Panc1 (cell line): ENCODE measurements at regions not wholly inside any gene's neighbourhood (a gene's known extent, or its start where the extent isn't known, plus 50 kb on each side); places are given as distances from the start of the nearest gene placed in this dataset.

ENCODE experiments used
- ATAC-seq: fragments of 200-7000 bp; cut with Tn5 transposase; 2 replicates; pipeline ENCODE4 v1.9.1; 2020; ENCODE audit warnings: mild to moderate bottlenecking, moderate library complexity
- BruUV-seq: library from RNA; stranded (reverse); fragments of 400-500 nt; replicated peaks from 2 replicates; lab custom pipeline; 2021; lab: Mats Ljungman, UMichigan
- CTCF ChIA-PET: fragments of 300-600 bp; sonication (Branson Sonifier 250); formaldehyde crosslinking; loops from one replicate; lab custom pipeline; 2022; ENCODE audit warnings: antibody characterized with exemption; lab: Charles Lee
- POLR2A ChIA-PET: fragments of 300-600 bp; sonication (Branson Sonifier 250); formaldehyde crosslinking; loops from one replicate; lab custom pipeline; 2022; ENCODE audit warnings: antibody characterized with exemption; lab: Charles Lee
- DNase-seq: peaks from one replicate; pipeline ENCODE4 v3.0.0-alpha.2; 2010; ENCODE audit warnings: low read depth, low spot score
- H3K27ac ChIP-seq: 2 replicates; pipeline ENCODE4 v1.5.1; 2011; ENCODE audit warnings: mild to moderate bottlenecking, low read length, inconsistent platforms
- H3K27me3 ChIP-seq: fragments of 200-500 bp; sonication (Bioruptor generic); 2 replicates; pipeline ENCODE4 v1.6.0; 2014; ENCODE audit warnings: low read length, inconsistent platforms; ENCODE audit not compliant: control insufficient read depth, insufficient read depth
- H3K36me3 ChIP-seq: fragments of 200-500 bp; sonication (Bioruptor generic); 2 replicates; pipeline ENCODE4 v1.5.1; 2014; ENCODE audit warnings: inconsistent platforms, mild to moderate bottlenecking, low read length, moderate library complexity; ENCODE audit not compliant: control insufficient read depth, insufficient read depth
- H3K4me1 ChIP-seq: 2 replicates; pipeline ENCODE4 v1.5.1; 2011; ENCODE audit warnings: inconsistent platforms, mild to moderate bottlenecking, low read length, moderate library complexity; ENCODE audit not compliant: control insufficient read depth, insufficient read depth
- H3K4me3 ChIP-seq, 2 experiments: 2 replicates each; pipeline ENCODE4 v1.5.1; 2011 to 2012; ENCODE audit warnings: low read depth in 2 of 2, low read length in 2 of 2, mild to moderate bottlenecking in 2 of 2, inconsistent platforms in 1 of 2, moderate library complexity in 1 of 2
- H3K9me3 ChIP-seq: fragments of 200-500 bp; sonication (Bioruptor generic); 2 replicates; pipeline ENCODE4 v1.5.1; 2014; ENCODE audit warnings: low read depth, mild to moderate bottlenecking, inconsistent platforms, low read length, moderate library complexity; ENCODE audit not compliant: control insufficient read depth, insufficient read depth
- CTCF ChIP-seq: fragments of 450-650 bp; IDR thresholded peaks from 2 replicates; pipeline ENCODE4 v1.5.1; 2017; ENCODE audit warnings: mild to moderate bottlenecking
- POLR2AphosphoS5 ChIP-seq: IDR thresholded peaks from 2 replicates; pipeline ENCODE4 v1.6.1; 2012; ENCODE audit warnings: mild to moderate bottlenecking, low read depth, low read length, moderate library complexity
- REST ChIP-seq, 2 experiments: IDR thresholded peaks; 2 replicates each; pipeline ENCODE4 v1.6.1; 2011 to 2012; ENCODE audit warnings: low read depth in 2 of 2, control low read depth in 1 of 2, low read length in 1 of 2, mild to moderate bottlenecking in 1 of 2, moderate library complexity in 1 of 2; ENCODE audit not compliant: insufficient read depth in 1 of 2
- SIN3A ChIP-seq: IDR thresholded peaks from 2 replicates; pipeline ENCODE4 v1.6.1; 2012; ENCODE audit warnings: low read depth, mild to moderate bottlenecking, low read length, moderate library complexity, borderline replicate concordance; ENCODE audit not compliant: insufficient read depth
- TCF7L2 ChIP-seq: IDR thresholded peaks from 2 replicates; pipeline ENCODE4 v1.6.1; 2011; ENCODE audit warnings: mild to moderate bottlenecking, low read depth, low read length, inconsistent platforms
- in situ Hi-C: cut with HindIII; loops from 2 replicates; pipeline ENCODE4 v1.10.0; 2016; ENCODE audit warnings: low sequenced_read_pairs, low pct_unique_long_range_greater_than_20kb
- intact Hi-C: fragments of 100-400 bp; cut with micrococcal nuclease; formaldehyde crosslinking; loops from one replicate; pipeline ENCODE4 v1.10.0; 2022; ENCODE audit not compliant: unreplicated experiment

DNA sequence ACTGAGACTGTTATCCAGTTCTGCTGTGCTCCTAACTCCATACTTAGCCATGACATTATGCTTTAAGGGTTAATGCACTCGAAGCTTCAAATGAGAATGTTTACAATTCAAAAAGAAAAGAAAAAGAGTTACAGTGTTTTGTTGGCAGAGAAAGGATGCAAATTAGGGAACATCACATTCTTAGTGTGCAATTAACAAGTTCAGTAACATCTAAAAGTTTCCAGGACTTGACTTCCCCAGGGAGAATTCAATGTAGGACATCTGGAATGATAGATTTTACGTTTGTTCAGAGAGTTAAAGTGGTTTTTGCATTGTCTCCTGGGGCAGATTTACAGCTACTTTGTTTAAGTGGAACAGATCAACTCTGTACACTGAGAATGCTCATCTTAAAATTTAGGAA is 525.2 kb downstream of the LIG4 start:
- intact Hi-C loops, result no loop called here
- TF ChIP-seq CTCF (no peak), TCF7L2 (no peak), POLR2AphosphoS5 (no peak), SIN3A (no peak)
- ChIA-PET CTCF (no interaction called here), POLR2A (no interaction called here)
- Histone ChIP-seq H3K36me3 (no peaks in the 10 kb centered on the region), H3K4me3 (no peak overlapping the region), H3K9me3 (no peaks in the 10 kb centered on the region), H3K27me3 (no peaks in the 10 kb centered on the region), H3K27ac (no peak overlapping the region), H3K4me1 (no peaks in the 10 kb centered on the region)
- in situ Hi-C loops, result no loop called here
- DNase-seq (no peak), ATAC-seq (no peak)
- no TSS peak for BruUV-seq

DNA sequence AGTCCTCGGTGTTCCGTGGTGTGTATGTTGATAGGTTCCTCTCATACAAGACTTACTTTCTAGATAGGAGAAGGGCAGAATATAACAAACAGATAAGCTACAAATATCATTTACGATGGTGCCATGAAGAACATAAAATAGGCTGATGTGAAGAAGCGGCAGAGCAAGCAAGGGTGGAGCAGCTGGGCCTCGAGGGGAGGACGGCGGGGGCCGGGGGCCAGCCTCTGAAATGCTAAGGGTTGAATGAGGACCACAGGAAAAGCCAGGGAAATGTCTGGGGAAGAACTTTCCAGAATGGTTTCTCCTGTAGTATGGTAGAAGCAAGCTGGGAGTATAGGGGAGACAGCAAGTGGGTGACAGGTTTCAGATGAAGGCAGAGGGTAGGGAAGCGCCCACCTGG is 529.5 kb downstream of the LIG4 start:
- intact Hi-C loops, result no loop called here
- Histone ChIP-seq H3K4me1 (no peaks in the 10 kb centered on the region), H3K27ac (no peak overlapping the region), H3K36me3 (no peaks in the 10 kb centered on the region), H3K9me3 (no peaks in the 10 kb centered on the region), H3K4me3 (no peak overlapping the region), H3K27me3 (no peaks in the 10 kb centered on the region)
- ATAC-seq (no peak), DNase-seq (no peak)
- ChIA-PET CTCF (no interaction called here), POLR2A (no interaction called here)
- in situ Hi-C loops, result no loop called here
- no TSS peak for BruUV-seq
- TF ChIP-seq TCF7L2, result no peak
- no peak for TF ChIP-seq POLR2AphosphoS5
- no peak for TF ChIP-seq CTCF
- no peak for TF ChIP-seq REST (IDR thresholded peaks at IDR 0.05; ENCODE audit: insufficient read depth in 1 of 2, low read depth in 2 of 2, low read length in 1 of 2)
- TF ChIP-seq SIN3A, result no peak

DNA sequence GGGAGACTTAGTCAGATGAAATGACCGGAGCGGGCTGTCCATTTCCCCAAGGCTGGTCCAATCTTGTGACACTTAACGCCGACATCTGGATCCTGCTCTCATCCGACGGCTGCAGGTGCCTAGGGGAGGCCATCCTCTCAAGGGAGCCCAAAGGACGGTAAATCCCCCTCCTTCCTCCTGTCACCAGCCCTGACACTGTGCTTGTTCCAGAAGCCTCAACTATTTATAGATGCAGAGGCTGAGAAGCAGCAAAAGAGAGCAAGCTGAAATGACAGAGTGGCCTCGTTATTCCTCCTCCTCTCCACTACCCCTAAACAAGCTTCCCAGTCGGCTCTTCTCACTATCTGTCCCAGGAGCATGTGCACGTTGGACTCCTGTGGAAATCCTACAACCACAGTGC is 533.7 kb downstream of the LIG4 start:
- CTCF ChIA-PET, result no interaction called here

More for the DNA sequence above, 533.7 kb downstream of the LIG4 start:
- Histone ChIP-seq H3K36me3 (no peaks in the 10 kb centered on the region), H3K4me3 (no peak overlapping the region), H3K4me1 (no peaks in the 10 kb centered on the region), H3K9me3 (no peaks in the 10 kb centered on the region), H3K27ac (no peak overlapping the region), H3K27me3 (no peaks in the 10 kb centered on the region)
- TF ChIP-seq CTCF (no peak), SIN3A (no peak), TCF7L2 (no peak), POLR2AphosphoS5 (no peak), REST (IDR thresholded peaks at IDR 0.05; ENCODE audit: insufficient read depth in 1 of 2, low read depth in 2 of 2, low read length in 1 of 2) (no peak)
- DNase-seq (no peak), ATAC-seq (no peak)
- POLR2A ChIA-PET, result no interaction called here
- in situ Hi-C loops (no loop called here), intact Hi-C loops (no loop called here)
- no TSS peak for BruUV-seq
